ENCODE measurements at regions not wholly inside any gene's neighbourhood (a gene's known extent, or its start where the extent isn't known, plus 50 kb on each side); places are given as distances from the start of the nearest gene placed in this dataset.

DNA sequence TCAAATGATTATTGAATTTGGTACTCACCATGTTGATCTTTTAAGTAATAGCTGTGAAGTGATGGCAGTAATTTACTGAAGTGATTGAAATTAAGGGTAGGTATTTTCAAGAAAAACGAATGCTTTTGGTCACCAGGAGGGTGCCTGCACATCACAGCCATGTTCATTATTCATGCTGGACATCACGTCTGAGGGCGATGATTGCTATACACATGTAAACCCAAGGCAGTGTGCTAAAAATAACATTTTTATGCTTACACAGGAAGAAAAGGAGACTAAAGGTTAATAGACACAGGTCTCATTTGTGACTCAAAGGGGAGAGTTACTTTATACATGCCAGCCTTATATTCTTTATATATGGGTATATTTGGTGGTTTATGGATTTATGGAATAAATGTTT, 1146.0 kb downstream of the NLGN4X start (continued):
- TF ChIP-seq, protein P1, sequence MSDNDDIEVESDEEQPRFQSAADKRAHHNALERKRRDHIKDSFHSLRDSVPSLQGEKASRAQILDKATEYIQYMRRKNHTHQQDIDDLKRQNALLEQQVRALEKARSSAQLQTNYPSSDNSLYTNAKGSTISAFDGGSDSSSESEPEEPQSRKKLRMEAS (IDR thresholded peaks at IDR 0.05; ENCODE audit: low read depth): no peak

DNA sequence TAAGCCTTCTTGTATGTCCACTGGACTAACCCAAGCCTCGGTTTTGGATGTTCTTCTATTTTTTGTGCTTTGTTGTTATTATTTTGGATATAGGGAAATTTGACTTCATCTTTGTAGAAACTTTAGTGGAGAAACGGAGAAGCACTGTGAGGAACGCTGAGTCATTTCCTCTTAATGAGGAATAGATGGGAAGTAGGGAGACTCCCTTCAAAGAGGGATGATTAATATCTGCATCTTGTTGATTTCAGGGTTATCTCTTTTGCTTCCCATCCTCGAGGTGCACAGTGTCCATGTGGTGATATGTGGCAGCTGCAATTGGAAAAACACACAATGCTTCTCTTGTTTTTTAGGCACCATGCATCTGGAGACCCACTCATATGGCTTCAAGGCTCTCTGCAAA, 1147.9 kb downstream of the NLGN4X start:
- H3K4me1 ChIP-seq (ENCODE audit: control insufficient read depth in 1 of 2, insufficient read depth in 2 of 2, low read depth in 1 of 2, low read length in 1 of 2): no peaks in the 10 kb centered on the region
- no peaks in the 10 kb centered on the region for H4K20me1 ChIP-seq (ENCODE audit: insufficient read depth)
- ChIA-PET CTCF (interaction anchor here (1.0 kb wide), 1 partner anchor 32 kb away, joined by 3 read pairs; no protein-coding TSS in a partner anchor), POLR2A (no interaction called here)
- no peak overlapping the region for H3K4me2 ChIP-seq
- H3K27ac ChIP-seq (ENCODE audit: low read depth in 2 of 2, low read length in 1 of 2): no peak overlapping the region
- H3F3A ChIP-seq (replicated peaks; ENCODE audit: insufficient read depth): no peaks in the 10 kb centered on the region
- H3K9me2 ChIP-seq: no peaks in the 10 kb centered on the region
- DNase-seq: no peak
- TF ChIP-seq, protein P2, sequence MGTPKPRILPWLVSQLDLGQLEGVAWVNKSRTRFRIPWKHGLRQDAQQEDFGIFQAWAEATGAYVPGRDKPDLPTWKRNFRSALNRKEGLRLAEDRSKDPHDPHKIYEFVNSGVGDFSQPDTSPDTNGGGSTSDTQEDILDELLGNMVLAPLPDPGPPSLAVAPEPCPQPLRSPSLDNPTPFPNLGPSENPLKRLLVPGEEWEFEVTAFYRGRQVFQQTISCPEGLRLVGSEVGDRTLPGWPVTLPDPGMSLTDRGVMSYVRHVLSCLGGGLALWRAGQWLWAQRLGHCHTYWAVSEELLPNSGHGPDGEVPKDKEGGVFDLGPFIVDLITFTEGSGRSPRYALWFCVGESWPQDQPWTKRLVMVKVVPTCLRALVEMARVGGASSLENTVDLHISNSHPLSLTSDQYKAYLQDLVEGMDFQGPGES (IDR thresholded peaks at IDR 0.05; ENCODE audit: low read depth, low read length): no peak
- TF ChIP-seq EZH2phosphoT487 (IDR thresholded peaks at IDR 0.05; ENCODE audit: borderline replicate concordance, low read depth): no peak
- TF ChIP-seq RCOR1 (IDR thresholded peaks at IDR 0.05; ENCODE audit: low read length): no peak
- no peak for TF ChIP-seq CHD2 (IDR thresholded peaks at IDR 0.05; ENCODE audit: low read length, partially characterized antibody)
- TF ChIP-seq ELF1 (IDR thresholded peaks at IDR 0.05): no peak
- TF ChIP-seq NFIC (IDR thresholded peaks at IDR 0.05; ENCODE audit: borderline replicate concordance): no peak
- TF ChIP-seq, protein P3, sequence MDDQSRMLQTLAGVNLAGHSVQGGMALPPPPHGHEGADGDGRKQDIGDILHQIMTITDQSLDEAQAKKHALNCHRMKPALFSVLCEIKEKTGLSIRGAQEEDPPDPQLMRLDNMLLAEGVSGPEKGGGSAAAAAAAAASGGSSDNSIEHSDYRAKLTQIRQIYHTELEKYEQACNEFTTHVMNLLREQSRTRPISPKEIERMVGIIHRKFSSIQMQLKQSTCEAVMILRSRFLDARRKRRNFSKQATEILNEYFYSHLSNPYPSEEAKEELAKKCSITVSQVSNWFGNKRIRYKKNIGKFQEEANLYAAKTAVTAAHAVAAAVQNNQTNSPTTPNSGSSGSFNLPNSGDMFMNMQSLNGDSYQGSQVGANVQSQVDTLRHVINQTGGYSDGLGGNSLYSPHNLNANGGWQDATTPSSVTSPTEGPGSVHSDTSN (IDR thresholded peaks at IDR 0.05): no peak
- TF ChIP-seq, protein P4, sequence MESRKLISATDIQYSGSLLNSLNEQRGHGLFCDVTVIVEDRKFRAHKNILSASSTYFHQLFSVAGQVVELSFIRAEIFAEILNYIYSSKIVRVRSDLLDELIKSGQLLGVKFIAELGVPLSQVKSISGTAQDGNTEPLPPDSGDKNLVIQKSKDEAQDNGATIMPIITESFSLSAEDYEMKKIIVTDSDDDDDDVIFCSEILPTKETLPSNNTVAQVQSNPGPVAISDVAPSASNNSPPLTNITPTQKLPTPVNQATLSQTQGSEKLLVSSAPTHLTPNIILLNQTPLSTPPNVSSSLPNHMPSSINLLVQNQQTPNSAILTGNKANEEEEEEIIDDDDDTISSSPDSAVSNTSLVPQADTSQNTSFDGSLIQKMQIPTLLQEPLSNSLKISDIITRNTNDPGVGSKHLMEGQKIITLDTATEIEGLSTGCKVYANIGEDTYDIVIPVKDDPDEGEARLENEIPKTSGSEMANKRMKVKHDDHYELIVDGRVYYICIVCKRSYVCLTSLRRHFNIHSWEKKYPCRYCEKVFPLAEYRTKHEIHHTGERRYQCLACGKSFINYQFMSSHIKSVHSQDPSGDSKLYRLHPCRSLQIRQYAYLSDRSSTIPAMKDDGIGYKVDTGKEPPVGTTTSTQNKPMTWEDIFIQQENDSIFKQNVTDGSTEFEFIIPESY (IDR thresholded peaks at IDR 0.05; ENCODE audit: borderline replicate concordance, low read depth): no peak
- TF ChIP-seq, protein P5, sequence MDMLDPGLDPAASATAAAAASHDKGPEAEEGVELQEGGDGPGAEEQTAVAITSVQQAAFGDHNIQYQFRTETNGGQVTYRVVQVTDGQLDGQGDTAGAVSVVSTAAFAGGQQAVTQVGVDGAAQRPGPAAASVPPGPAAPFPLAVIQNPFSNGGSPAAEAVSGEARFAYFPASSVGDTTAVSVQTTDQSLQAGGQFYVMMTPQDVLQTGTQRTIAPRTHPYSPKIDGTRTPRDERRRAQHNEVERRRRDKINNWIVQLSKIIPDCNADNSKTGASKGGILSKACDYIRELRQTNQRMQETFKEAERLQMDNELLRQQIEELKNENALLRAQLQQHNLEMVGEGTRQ (IDR thresholded peaks at IDR 0.05; ENCODE audit: borderline replicate concordance, low read depth, low read length): no peak
- TF ChIP-seq, protein P6, sequence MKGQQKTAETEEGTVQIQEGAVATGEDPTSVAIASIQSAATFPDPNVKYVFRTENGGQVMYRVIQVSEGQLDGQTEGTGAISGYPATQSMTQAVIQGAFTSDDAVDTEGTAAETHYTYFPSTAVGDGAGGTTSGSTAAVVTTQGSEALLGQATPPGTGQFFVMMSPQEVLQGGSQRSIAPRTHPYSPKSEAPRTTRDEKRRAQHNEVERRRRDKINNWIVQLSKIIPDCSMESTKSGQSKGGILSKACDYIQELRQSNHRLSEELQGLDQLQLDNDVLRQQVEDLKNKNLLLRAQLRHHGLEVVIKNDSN (IDR thresholded peaks at IDR 0.05; ENCODE audit: borderline replicate concordance, low read depth): no peak
- no peak for TF ChIP-seq FOXJ3 (CRISPR knock-in tag; IDR thresholded peaks at IDR 0.05)
- no peak for TF ChIP-seq TCF12 (IDR thresholded peaks at IDR 0.05)
- no peak for TF ChIP-seq RFX5 (IDR thresholded peaks at IDR 0.05; ENCODE audit: low read length)
- TF ChIP-seq NRF1 (IDR thresholded peaks at IDR 0.05; ENCODE audit: low read depth, low read length): no peak
- H3K27me3 ChIP-seq (ENCODE audit: insufficient read depth): no peaks in the 10 kb centered on the region
- no peak overlapping the region for H3K9ac ChIP-seq
- no peak overlapping the region for H2AFZ ChIP-seq (ENCODE audit: low read depth)
- H3K79me2 ChIP-seq (ENCODE audit: insufficient read depth): no peaks in the 10 kb centered on the region
- H3K4me3 ChIP-seq (ENCODE audit: low read depth in 2 of 2, low read length in 1 of 2): no peak overlapping the region
- 1% methylated on average over 4 of the region's 4 CpGs for WGBS (ENCODE audit: low lambda C conversion rate)
- H3K36me3 ChIP-seq (replicated peaks in 1 of 2; ENCODE audit: control insufficient read depth in 1 of 2, insufficient read depth in 2 of 2, low read length in 1 of 2): no peaks in the 10 kb centered on the region
- H3K9me3 ChIP-seq: no peaks in the 10 kb centered on the region; the same call in 1 of the 2 replicates

All from SK-N-SH (cell line).